GM12878 (cell line): ENCODE measurements at regions not wholly inside any gene's neighbourhood (a gene's known extent, or its start where the extent isn't known, plus 50 kb on each side); places are given as distances from the start of the nearest gene placed in this dataset.

Source experiments
- ATAC-seq: fragments of 200-7000 bp; cut with Tn5 transposase; 3 replicates; pipeline ENCODE4 v1.9.1; 2020; ENCODE audit warnings: mild to moderate bottlenecking, moderate library complexity
- BruUV-seq: library from RNA; stranded (reverse); fragments of 400-500 nt; replicated peaks from 2 replicates; lab custom pipeline; 2021; lab: Mats Ljungman, UMichigan
- CTCF ChIA-PET: fragments of 300-600 bp; sonication (Branson Sonifier 250); formaldehyde crosslinking; extraction: SDS; loops from one replicate; lab custom pipeline; 2021; ENCODE audit warnings: inconsistent platforms; lab: Yijun Ruan, JAX
- POLR2A ChIA-PET: fragments of 350-600 bp; formaldehyde crosslinking; extraction: SDS; loops from one replicate; lab custom pipeline; 2021; ENCODE audit warnings: inconsistent platforms; lab: Charles Lee
- RAD21 ChIA-PET: fragments of 300-600 bp; sonication (Branson Sonifier 250); formaldehyde crosslinking; loops from one replicate; lab custom pipeline; 2023; ENCODE audit warnings: antibody characterized with exemption; ENCODE audit not compliant: unreplicated experiment; lab: Charles Lee
- SMC1A ChIA-PET: fragments of 300-600 bp; sonication (Branson Sonifier 250); formaldehyde crosslinking; loops from one replicate; lab custom pipeline; 2023; ENCODE audit not compliant: unreplicated experiment, uncharacterized antibody; lab: Charles Lee
- DNase-seq: peaks from one replicate; pipeline ENCODE4 v3.0.0-alpha.2; 2011; ENCODE audit warnings: low read depth, low spot score
- FAIRE-seq: peaks from 3 replicates; lab custom pipeline; 2011; peaks lifted over from hg19 to GRCh38; lab: Jason Lieb, UNC
- H2AFZ ChIP-seq: 2 replicates; pipeline ENCODE4 v1.6.0; 2011; ENCODE audit warnings: low read depth, low read length, control low read depth; ENCODE audit not compliant: control insufficient read depth
- H3K27ac ChIP-seq: 2 replicates; pipeline ENCODE4 v1.5.1; 2011; ENCODE audit warnings: control low read depth; ENCODE audit not compliant: control insufficient read depth, insufficient read depth
- H3K27me3 ChIP-seq, 2 experiments: replicated peaks in 1 of 2; 2 replicates each; pipeline versions ENCODE4 v1.6.0 to v1.6.1; 2011; ENCODE audit warnings: low read length in 1 of 2; ENCODE audit not compliant: control insufficient read depth in 2 of 2, insufficient read depth in 2 of 2
- H3K36me3 ChIP-seq, 2 experiments: 2 replicates each; pipeline ENCODE4 v1.5.1; 2011; ENCODE audit warnings: low read length in 1 of 2; ENCODE audit not compliant: control insufficient read depth in 2 of 2, insufficient read depth in 2 of 2
- H3K4me1 ChIP-seq: 2 replicates; pipeline ENCODE4 v1.6.1; 2011; ENCODE audit warnings: mild to moderate bottlenecking, low read length, moderate library complexity, mixed read lengths; ENCODE audit not compliant: control insufficient read depth, insufficient read depth
- H3K4me2 ChIP-seq: 2 replicates; pipeline ENCODE4 v1.6.0; 2011; ENCODE audit warnings: control low read depth; ENCODE audit not compliant: control insufficient read depth, insufficient read depth
- H3K4me3 ChIP-seq: fragments of 200-600 bp; sonication (generic); 2 replicates; pipeline ENCODE4 v1.5.1; 2016
- H3K79me2 ChIP-seq: 2 replicates; pipeline ENCODE4 v1.6.0; 2011; ENCODE audit warnings: low read length; ENCODE audit not compliant: control insufficient read depth, insufficient read depth
- H3K9ac ChIP-seq: 2 replicates; pipeline ENCODE4 v1.8.0; 2011; ENCODE audit warnings: low read length, control low read depth, mixed read lengths; ENCODE audit not compliant: control insufficient read depth, insufficient read depth
- H3K9me3 ChIP-seq: replicated peaks from 3 replicates; pipeline ENCODE4 v1.5.1; 2011; ENCODE audit warnings: mild to moderate bottlenecking, low read length; ENCODE audit not compliant: control insufficient read depth, insufficient read depth
- H4K20me1 ChIP-seq: 2 replicates; pipeline ENCODE4 v1.6.0; 2011; ENCODE audit not compliant: control insufficient read depth, insufficient read depth
- MXI1 ChIP-seq: fragments of 150-350 bp; IDR thresholded peaks from 2 replicates; pipeline ENCODE4 v1.6.1; 2011; ENCODE audit warnings: low read depth, mild to moderate bottlenecking, inconsistent platforms, low read length, improper control_type of control experiment
- RELA ChIP-seq: fragments of 450-650 bp; IDR thresholded peaks from 2 replicates; pipeline ENCODE4 v1.8.0; 2014; ENCODE audit warnings: borderline replicate concordance; ENCODE audit not compliant: partially characterized antibody
- WGBS: methylation state at CpG from one replicate; pipeline ENCODE4 v1.1.6; 2016; ENCODE audit warnings: low lambda C conversion rate; ENCODE audit not compliant: insufficient replicate concordance, insufficient coverage; ENCODE audit errors: missing lambda C conversion rate; 5-methylcytosine and 5-hydroxymethylcytosine counted together
- in situ Hi-C: fragments of 300-500 bp; cut with MboI; formaldehyde crosslinking; loops from 9 replicates; pipeline ENCODE4 v1.14.3; 2018; ENCODE audit warnings: mixed read lengths
- intact Hi-C: fragments of 100-400 bp; cut with micrococcal nuclease; formaldehyde crosslinking; loops from one replicate; pipeline ENCODE4 v1.14.2; 2022; ENCODE audit not compliant: unreplicated experiment
- TF ChIP-seq, protein P1 (sequence below): fragments of 450-650 bp; IDR thresholded peaks from 2 replicates; pipeline ENCODE4 v1.6.1; 2017; ENCODE audit warnings: mild to moderate bottlenecking, moderate library complexity

DNA sequence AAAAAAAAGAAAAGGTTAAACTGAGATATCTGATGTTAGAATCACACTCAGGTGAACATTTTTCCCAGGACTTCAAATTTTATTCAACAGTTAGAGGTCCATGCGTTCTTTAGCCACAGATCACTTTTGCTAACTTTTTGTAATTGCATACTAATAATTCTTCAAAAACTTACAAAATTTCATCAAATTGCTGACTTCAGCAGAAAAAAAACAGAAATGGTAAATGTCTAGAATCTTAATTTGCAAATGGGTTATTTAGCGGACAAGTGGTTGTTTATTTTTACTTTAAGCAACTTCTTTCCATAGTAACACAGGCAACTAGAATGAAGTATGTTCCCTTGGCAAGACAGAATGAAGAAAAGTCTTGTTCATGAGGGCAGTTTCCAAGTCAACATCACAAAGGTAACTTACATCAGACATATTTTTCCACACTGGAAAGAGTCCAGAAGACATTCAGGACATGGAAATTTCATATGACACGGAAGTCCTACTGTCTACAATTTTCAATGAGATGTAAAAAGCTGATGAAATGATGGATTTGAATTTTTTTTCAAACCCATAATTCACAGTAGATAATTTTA is 62.5 kb upstream of the SOX5 start:
- Histone ChIP-seq H3K9ac (no peak overlapping the region), H2AFZ (no peak overlapping the region), H3K4me1 (no peaks in the 10 kb centered on the region), H3K4me2 (no peak overlapping the region), H3K27me3 (no peaks in the 10 kb centered on the region; a peak in 1 of 4 replicates), H4K20me1 (no peaks in the 10 kb centered on the region), H3K27ac (no peak overlapping the region), H3K79me2 (no peaks in the 10 kb centered on the region), H3K36me3 (no peaks in the 10 kb centered on the region), H3K9me3 (no peaks in the 10 kb centered on the region), H3K4me3 (no peak overlapping the region)
- TF ChIP-seq MXI1 (no peak), RELA (no peak)
- FAIRE-seq (no peak), ATAC-seq (no peak), DNase-seq (no peak)
- POLR2A ChIA-PET: no interaction called here
- SMC1A ChIA-PET: interaction anchor here (0.8 to 1.7 kb wide), 2 partner anchors 587 to 766 kb away, joined by 3 to 5 read pairs; no protein-coding TSS in a partner anchor
- intact Hi-C loops (loop anchor here (10.0 kb wide), 1 partner anchor 807 kb away; no protein-coding TSS in a partner anchor), in situ Hi-C loops (no loop called here)
- CTCF ChIA-PET: interaction anchor here (1.1 to 2.0 kb wide), 3 partner anchors 13 to 1117 kb away, joined by 3 to 6 read pairs (median 3); no protein-coding TSS in a partner anchor
- no TSS peak for BruUV-seq
- 28% methylated on average over 3 of the region's 3 CpGs for WGBS
- RAD21 ChIA-PET: no interaction called here

DNA sequence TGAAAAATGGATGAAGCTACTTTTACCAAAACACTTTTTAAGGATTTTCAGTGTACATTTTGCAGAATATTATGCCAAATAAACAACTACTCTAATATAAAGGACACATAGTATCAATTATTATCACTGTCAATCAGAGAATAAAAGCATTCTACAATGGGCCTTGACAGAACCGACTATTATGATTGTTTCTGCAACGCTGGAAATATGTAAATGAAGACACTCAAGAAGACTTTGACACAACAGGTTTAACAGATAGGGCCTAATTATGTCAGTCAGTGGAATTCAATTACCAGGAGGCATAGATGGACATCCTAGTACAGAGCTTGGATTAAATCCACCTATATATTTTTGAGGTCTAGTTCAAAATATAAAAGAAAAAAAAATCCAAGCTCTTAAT is 58.7 kb upstream of the SOX5 start:
- H3K4me1 ChIP-seq: no peaks in the 10 kb centered on the region
- H2AFZ ChIP-seq: no peak overlapping the region
- no peak overlapping the region for H3K4me3 ChIP-seq
- no peak overlapping the region for H3K27ac ChIP-seq
- no peak overlapping the region for H3K9ac ChIP-seq
- no peaks in the 10 kb centered on the region for H4K20me1 ChIP-seq
- no peak overlapping the region for H3K4me2 ChIP-seq
- BruUV-seq: no TSS peak
- 42% methylated on average over 2 of the region's 2 CpGs for WGBS
- no peaks in the 10 kb centered on the region for H3K79me2 ChIP-seq
- in situ Hi-C loops (no loop called here), intact Hi-C loops (no loop called here)
- RAD21 ChIA-PET: no interaction called here
- no peaks in the 10 kb centered on the region for H3K27me3 ChIP-seq
- CTCF ChIA-PET: interaction anchor here (0.8 to 1.3 kb wide), 3 partner anchors 17 to 772 kb away, joined by 3 to 5 read pairs (median 4); no protein-coding TSS in a partner anchor
- POLR2A ChIA-PET: no interaction called here
- SMC1A ChIA-PET: interaction anchor here (1.2 to 1.3 kb wide), 5 partner anchors 11 to 46 kb away, joined by 3 to 5 read pairs (median 3); no protein-coding TSS in a partner anchor
- DNase-seq (no peak), FAIRE-seq (no peak), ATAC-seq (no peak)
- H3K36me3 ChIP-seq: no peaks in the 10 kb centered on the region
- no peaks in the 10 kb centered on the region for H3K9me3 ChIP-seq
- TF ChIP-seq MXI1: no peak
- TF ChIP-seq, protein P1, sequence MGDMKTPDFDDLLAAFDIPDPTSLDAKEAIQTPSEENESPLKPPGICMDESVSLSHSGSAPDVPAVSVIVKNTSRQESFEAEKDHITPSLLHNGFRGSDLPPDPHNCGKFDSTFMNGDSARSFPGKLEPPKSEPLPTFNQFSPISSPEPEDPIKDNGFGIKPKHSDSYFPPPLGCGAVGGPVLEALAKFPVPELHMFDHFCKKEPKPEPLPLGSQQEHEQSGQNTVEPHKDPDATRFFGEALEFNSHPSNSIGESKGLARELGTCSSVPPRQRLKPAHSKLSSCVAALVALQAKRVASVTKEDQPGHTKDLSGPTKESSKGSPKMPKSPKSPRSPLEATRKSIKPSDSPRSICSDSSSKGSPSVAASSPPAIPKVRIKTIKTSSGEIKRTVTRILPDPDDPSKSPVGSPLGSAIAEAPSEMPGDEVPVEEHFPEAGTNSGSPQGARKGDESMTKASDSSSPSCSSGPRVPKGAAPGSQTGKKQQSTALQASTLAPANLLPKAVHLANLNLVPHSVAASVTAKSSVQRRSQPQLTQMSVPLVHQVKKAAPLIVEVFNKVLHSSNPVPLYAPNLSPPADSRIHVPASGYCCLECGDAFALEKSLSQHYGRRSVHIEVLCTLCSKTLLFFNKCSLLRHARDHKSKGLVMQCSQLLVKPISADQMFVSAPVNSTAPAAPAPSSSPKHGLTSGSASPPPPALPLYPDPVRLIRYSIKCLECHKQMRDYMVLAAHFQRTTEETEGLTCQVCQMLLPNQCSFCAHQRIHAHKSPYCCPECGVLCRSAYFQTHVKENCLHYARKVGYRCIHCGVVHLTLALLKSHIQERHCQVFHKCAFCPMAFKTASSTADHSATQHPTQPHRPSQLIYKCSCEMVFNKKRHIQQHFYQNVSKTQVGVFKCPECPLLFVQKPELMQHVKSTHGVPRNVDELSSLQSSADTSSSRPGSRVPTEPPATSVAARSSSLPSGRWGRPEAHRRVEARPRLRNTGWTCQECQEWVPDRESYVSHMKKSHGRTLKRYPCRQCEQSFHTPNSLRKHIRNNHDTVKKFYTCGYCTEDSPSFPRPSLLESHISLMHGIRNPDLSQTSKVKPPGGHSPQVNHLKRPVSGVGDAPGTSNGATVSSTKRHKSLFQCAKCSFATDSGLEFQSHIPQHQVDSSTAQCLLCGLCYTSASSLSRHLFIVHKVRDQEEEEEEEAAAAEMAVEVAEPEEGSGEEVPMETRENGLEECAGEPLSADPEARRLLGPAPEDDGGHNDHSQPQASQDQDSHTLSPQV: no peak
